ENCODE measurements at regions not wholly inside any gene's neighbourhood (a gene's known extent, or its start where the extent isn't known, plus 50 kb on each side); places are given as distances from the start of the nearest gene placed in this dataset.

- intact Hi-C loops (cut with DNase I): no loop called here
- DNase-seq: no peak
Measured at GRCh38 chr12:84789184-84789583, 123.4 kb downstream of the SLC6A15 start.

GRCh38 chr12:84787253-84787652 lies 125.3 kb downstream of the SLC6A15 start:
- no peak overlapping the region for H3K27ac ChIP-seq (ENCODE audit: low read depth in 2 of 2, low read length in 2 of 2)
- H3K36me3 ChIP-seq (ENCODE audit: control insufficient read depth in 2 of 3, insufficient read depth in 3 of 3, low read length in 3 of 3): no peaks in the 10 kb centered on the region
- H3K27me3 ChIP-seq (ENCODE audit: control insufficient read depth, insufficient read depth, low read length): no peaks in the 10 kb centered on the region
- H3K9me3 ChIP-seq (ENCODE audit: control insufficient read depth in 2 of 3, insufficient read depth in 1 of 3, low read length in 3 of 3): no peaks in the 10 kb centered on the region
- H3K9ac ChIP-seq (ENCODE audit: low read length in 3 of 3): no peak overlapping the region
- no peak for FAIRE-seq
- TF ChIP-seq CTCF (IDR thresholded peaks at IDR 0.05; ENCODE audit: borderline replicate concordance, extremely low read depth, insufficient read depth): no peak
- H3K4me1 ChIP-seq (ENCODE audit: control insufficient read depth in 2 of 3, insufficient read depth in 2 of 3, low read depth in 1 of 3, low read length in 3 of 3): no peaks in the 10 kb centered on the region
- no peak for DNase-seq
- intact Hi-C loops (cut with DNase I): no loop called here
- no peak overlapping the region for H3K4me3 ChIP-seq (ENCODE audit: low read length in 3 of 3)

More at GRCh38 chr12:84789184-84789583, 123.4 kb downstream of the SLC6A15 start:
- no peak overlapping the region for H3K9ac ChIP-seq (ENCODE audit: low read length in 3 of 3)
- H3K36me3 ChIP-seq (ENCODE audit: control insufficient read depth in 2 of 3, insufficient read depth in 3 of 3, low read length in 3 of 3): no peaks in the 10 kb centered on the region
- no peaks in the 10 kb centered on the region for H3K4me1 ChIP-seq (ENCODE audit: control insufficient read depth in 2 of 3, insufficient read depth in 2 of 3, low read depth in 1 of 3, low read length in 3 of 3)
- H3K27ac ChIP-seq (ENCODE audit: low read depth in 2 of 2, low read length in 2 of 2): no peak overlapping the region
- no peak for FAIRE-seq
- no peaks in the 10 kb centered on the region for H3K27me3 ChIP-seq (ENCODE audit: control insufficient read depth, insufficient read depth, low read length)
- H3K4me3 ChIP-seq (ENCODE audit: low read length in 3 of 3): no peak overlapping the region
- no peak for TF ChIP-seq CTCF (IDR thresholded peaks at IDR 0.05; ENCODE audit: borderline replicate concordance, extremely low read depth, insufficient read depth)
- H3K9me3 ChIP-seq (ENCODE audit: control insufficient read depth in 2 of 3, insufficient read depth in 1 of 3, low read length in 3 of 3): no peaks in the 10 kb centered on the region

GRCh38 chr12:84786622-84787021 lies 126.0 kb downstream of the SLC6A15 start:
- Histone ChIP-seq H3K27me3 (ENCODE audit: control insufficient read depth, insufficient read depth, low read length) (no peaks in the 10 kb centered on the region), H3K36me3 (ENCODE audit: control insufficient read depth in 2 of 3, insufficient read depth in 3 of 3, low read length in 3 of 3) (no peaks in the 10 kb centered on the region), H3K9me3 (ENCODE audit: control insufficient read depth in 2 of 3, insufficient read depth in 1 of 3, low read length in 3 of 3) (no peaks in the 10 kb centered on the region), H3K4me3 (ENCODE audit: low read length in 3 of 3) (no peak overlapping the region), H3K9ac (ENCODE audit: low read length in 3 of 3) (no peak overlapping the region), H3K4me1 (ENCODE audit: control insufficient read depth in 2 of 3, insufficient read depth in 2 of 3, low read depth in 1 of 3, low read length in 3 of 3) (no peaks in the 10 kb centered on the region), H3K27ac (ENCODE audit: low read depth in 2 of 2, low read length in 2 of 2) (no peak overlapping the region)
- DNase-seq: no peak
- TF ChIP-seq CTCF (IDR thresholded peaks at IDR 0.05; ENCODE audit: borderline replicate concordance, extremely low read depth, insufficient read depth): no peak
- intact Hi-C loops (cut with DNase I): no loop called here
- no peak for FAIRE-seq

- intact Hi-C loops (cut with DNase I): no loop called here
- H3K4me3 ChIP-seq (ENCODE audit: low read length in 3 of 3): no peak overlapping the region
- DNase-seq: no peak
- H3K4me1 ChIP-seq (ENCODE audit: control insufficient read depth in 2 of 3, insufficient read depth in 2 of 3, low read depth in 1 of 3, low read length in 3 of 3): no peaks in the 10 kb centered on the region
- H3K27me3 ChIP-seq (ENCODE audit: control insufficient read depth, insufficient read depth, low read length): no peaks in the 10 kb centered on the region
- no peak overlapping the region for H3K27ac ChIP-seq (ENCODE audit: low read depth in 2 of 2, low read length in 2 of 2)
- no peaks in the 10 kb centered on the region for H3K9me3 ChIP-seq (ENCODE audit: control insufficient read depth in 2 of 3, insufficient read depth in 1 of 3, low read length in 3 of 3)
- H3K9ac ChIP-seq (ENCODE audit: low read length in 3 of 3): no peak overlapping the region
- H3K36me3 ChIP-seq (ENCODE audit: control insufficient read depth in 2 of 3, insufficient read depth in 3 of 3, low read length in 3 of 3): no peaks in the 10 kb centered on the region
- no peak for TF ChIP-seq CTCF (IDR thresholded peaks at IDR 0.05; ENCODE audit: borderline replicate concordance, extremely low read depth, insufficient read depth)
- FAIRE-seq: no peak
Measured at GRCh38 chr12:84785951-84786350, 126.6 kb downstream of the SLC6A15 start.
